B cell (primary cell): ENCODE measurements at regions not wholly inside any gene's neighbourhood (a gene's known extent, or its start where the extent isn't known, plus 50 kb on each side); places are given as distances from the start of the nearest gene placed in this dataset.
A peak's percentile ranks its signal among the peaks of the same experiment; 100 is the strongest.

Experiments used
- ATAC-seq: fragments of 200-7000 bp; cut with Tn5 transposase; one replicate; pipeline ENCODE4 v1.10.0; 2021; ENCODE audit warnings: low read depth, mild to moderate bottlenecking, moderate number of reproducible peaks, moderate library complexity
- CTCF ChIA-PET: fragments of 350-600 bp; sonication (Branson Sonifier 250); formaldehyde crosslinking; loops from one replicate; lab custom pipeline; 2021; ENCODE audit warnings: antibody characterized with exemption, inconsistent platforms; lab: Charles Lee
- POLR2A ChIA-PET: fragments of 350-600 bp; sonication (Branson Sonifier 250); formaldehyde crosslinking; loops from one replicate; lab custom pipeline; 2021; ENCODE audit warnings: antibody characterized with exemption; lab: Charles Lee
- DNase-seq: peaks from one replicate; pipeline ENCODE4 v3.0.0; 2013
- H2AFZ ChIP-seq: 2 replicates; pipeline ENCODE4 v1.6.1; 2012; ENCODE audit warnings: mild to moderate bottlenecking, low read depth, low read length; ENCODE audit not compliant: insufficient read depth, poor library complexity, severe bottlenecking
- H3K27ac ChIP-seq, 2 donors: 1 replicate in 1 of 2; 2 replicates in 1 of 2; pipeline ENCODE4 v1.5.1; 2012 to 2013; ENCODE audit warnings: low read length in 2 of 2, mild to moderate bottlenecking in 2 of 2, moderate library complexity in 1 of 2
- H3K27me3 ChIP-seq, 4 experiments: fragments of 200-600 bp in 1 of 4; sonication (generic) in 1 of 4; replicated peaks in 1 of 4; 1 replicate in 2 of 4; 2 replicates in 2 of 4; pipeline versions ENCODE4 v1.6.1 to v1.7.0; 2013 to 2016; ENCODE audit warnings: low read length in 3 of 4, mild to moderate bottlenecking in 2 of 4, mixed read lengths in 1 of 4, moderate library complexity in 1 of 4; ENCODE audit not compliant: insufficient read depth in 4 of 4, control insufficient read depth in 3 of 4; ENCODE audit errors: control extremely low read depth in 1 of 4
- H3K36me3 ChIP-seq, 2 experiments: replicated peaks in 1 of 2; 1 replicate in 1 of 2; 2 replicates in 1 of 2; pipeline versions ENCODE4 v1.6.1 to v1.7.1; 2013; ENCODE audit warnings: low read length in 1 of 2; ENCODE audit not compliant: insufficient read depth in 2 of 2, control insufficient read depth in 1 of 2; ENCODE audit errors: control extremely low read depth in 1 of 2, extremely low read depth in 1 of 2
- H3K4me1 ChIP-seq, 2 donors: fragments of 200-600 bp in 1 of 2; sonication (generic) in 1 of 2; 1 replicate in 1 of 2; 2 replicates in 1 of 2; pipeline versions ENCODE4 v1.5.1 to v1.6.1; 2013 to 2017; ENCODE audit warnings: low read length in 2 of 2; ENCODE audit not compliant: control insufficient read depth in 2 of 2, insufficient read depth in 2 of 2
- H3K4me2 ChIP-seq: replicated peaks from 2 replicates; pipeline ENCODE3; 2012; ENCODE audit warnings: mild to moderate bottlenecking, low read depth, low read length; ENCODE audit not compliant: poor library complexity, severe bottlenecking
- H3K4me3 ChIP-seq, 5 experiments: fragments of 200-600 bp in 1 of 5; sonication (generic) in 1 of 5; 1 replicate in 3 of 5; 2 replicates in 2 of 5; pipeline versions ENCODE4 v1.5.1 to v1.7.0; 2011 to 2016; ENCODE audit warnings: low read length in 4 of 5, mild to moderate bottlenecking in 4 of 5, low read depth in 2 of 5, control low read depth in 1 of 5, moderate library complexity in 1 of 5; ENCODE audit not compliant: insufficient read depth in 1 of 5; ENCODE audit errors: control extremely low read depth in 1 of 5, extremely low read depth in 1 of 5
- H3K79me2 ChIP-seq: fragments of 200-600 bp; sonication (generic); one replicate; pipeline ENCODE4 v1.6.0; 2016; ENCODE audit warnings: low read length; ENCODE audit not compliant: control insufficient read depth, insufficient read depth
- H3K9ac ChIP-seq: fragments of 200-600 bp; sonication (generic); 2 replicates; pipeline ENCODE4 v1.6.1; 2017; ENCODE audit warnings: mild to moderate bottlenecking, low read length, moderate library complexity
- H3K9me3 ChIP-seq, 3 donors: one replicate each; pipeline versions ENCODE4 v1.6.1 to v1.7.1; 2013; ENCODE audit warnings: low read length in 2 of 3; ENCODE audit not compliant: control insufficient read depth in 2 of 3, insufficient read depth in 1 of 3; ENCODE audit errors: control extremely low read depth in 1 of 3
- H4K20me1 ChIP-seq: 2 replicates; pipeline ENCODE4 v1.6.0; 2012; ENCODE audit warnings: mild to moderate bottlenecking, low read length; ENCODE audit not compliant: insufficient read depth, control insufficient read depth, poor library complexity, severe bottlenecking
- H3K27ac Mint-ChIP-seq: one replicate; pipeline ENCODE4 v1.8.0; 2021; ENCODE audit warnings: mixed read lengths
- H3K27me3 Mint-ChIP-seq: one replicate; pipeline ENCODE4 v1.8.0; 2021; ENCODE audit warnings: mixed read lengths
- H3K4me1 Mint-ChIP-seq: one replicate; pipeline ENCODE4 v1.8.0; 2021; ENCODE audit warnings: mixed read lengths
- H3K4me3 Mint-ChIP-seq: one replicate; pipeline ENCODE4 v1.8.0; 2021; ENCODE audit warnings: mixed read lengths
- H3K9me3 Mint-ChIP-seq: one replicate; pipeline ENCODE4 v1.8.0; 2022; ENCODE audit warnings: mixed read lengths; ENCODE audit not compliant: insufficient read depth
- CTCF ChIP-seq: fragments of 200-600 bp; IDR thresholded peaks from one replicate; pipeline ENCODE4 v1.8.0; 2022; ENCODE audit warnings: antibody characterized with exemption, mild to moderate bottlenecking
- EZH2 ChIP-seq: IDR thresholded peaks from 2 replicates; pipeline ENCODE4 v1.6.1; 2012; ENCODE audit warnings: borderline replicate concordance, low read depth, mild to moderate bottlenecking, moderate library complexity, low read length; ENCODE audit not compliant: insufficient read depth, poor library complexity, severe bottlenecking
- WGBS: methylation state at CpG from one replicate; pipeline ENCODE4 v1.1.5; 2013; ENCODE audit warnings: missing lambda C conversion rate; ENCODE audit not compliant: insufficient coverage; 5-methylcytosine and 5-hydroxymethylcytosine counted together
- intact Hi-C: fragments of 100-400 bp; cut with micrococcal nuclease; formaldehyde crosslinking; loops from one replicate; pipeline ENCODE4 v1.10.0; 2022

- no peaks in the 10 kb centered on the region for H3K9me3 Mint-ChIP-seq
- DNase-seq (peak; percentile 31), ATAC-seq (no peak)
- Histone ChIP-seq H4K20me1 (no peaks in the 10 kb centered on the region), H2AFZ (no peak overlapping the region), H3K79me2 (no peaks in the 10 kb centered on the region), H3K9ac (no peak overlapping the region), H3K4me1 (no peaks in the 10 kb centered on the region), H3K9me3 (no peaks in the 10 kb centered on the region), H3K27ac (no peak overlapping the region), H3K36me3 (no peaks in the 10 kb centered on the region), H3K27me3 (peaks cover 0 to 4% (median 1%) of the 10 kb centered on the region in 4 experiments), H3K4me2 (no peak overlapping the region), H3K4me3 (no peak overlapping the region)
- intact Hi-C loops = no loop called here
- no peaks in the 10 kb centered on the region for H3K4me1 Mint-ChIP-seq
- POLR2A ChIA-PET = no interaction called here
- WGBS = 33% methylated on average over 3 of the region's 4 CpGs
- CTCF ChIA-PET = interaction anchor here (0.7 to 1.9 kb wide), 7 partner anchors 10 to 1491 kb away, joined by 3 to 9 read pairs (median 3); partner anchors contain the start of gene TGFB2
- TF ChIP-seq CTCF (peak; percentile 63), EZH2 (no peak)
- no peak overlapping the region for H3K27ac Mint-ChIP-seq
- H3K27me3 Mint-ChIP-seq = peaks cover 51% of the 10 kb centered on the region
- no peak overlapping the region for H3K4me3 Mint-ChIP-seq
Measured at GRCh38 chr1:219812491-219813203, 115.7 kb downstream of the SLC30A10 start.

- intact Hi-C loops = no loop called here
- no peak overlapping the region for H3K27ac ChIP-seq
- ChIA-PET CTCF (interaction anchor here (0.7 to 1.9 kb wide), 7 partner anchors 10 to 1490 kb away, joined by 3 to 9 read pairs (median 3); partner anchors contain the start of gene TGFB2), POLR2A (no interaction called here)
- ATAC-seq (no peak), DNase-seq (no peak)
- no peak for TF ChIP-seq CTCF
- TF ChIP-seq EZH2 = no peak
- no peaks in the 10 kb centered on the region for H4K20me1 ChIP-seq
- Mint-ChIP-seq H3K9me3 (no peaks in the 10 kb centered on the region), H3K27me3 (peaks cover 49% of the 10 kb centered on the region), H3K4me1 (no peaks in the 10 kb centered on the region), H3K27ac (no peak overlapping the region), H3K4me3 (no peak overlapping the region)
- H3K4me3 ChIP-seq = no peak overlapping the region
- 68% methylated on average over 2 of the region's 4 CpGs for WGBS
- H3K79me2 ChIP-seq = no peaks in the 10 kb centered on the region
- H3K4me2 ChIP-seq = no peak overlapping the region
- no peaks in the 10 kb centered on the region for H3K9me3 ChIP-seq
- H2AFZ ChIP-seq = no peak overlapping the region
- peaks cover 0 to 4% (median 1%) of the 10 kb centered on the region in 4 experiments for H3K27me3 ChIP-seq
- H3K36me3 ChIP-seq = no peaks in the 10 kb centered on the region
- no peaks in the 10 kb centered on the region for H3K4me1 ChIP-seq
- no peak overlapping the region for H3K9ac ChIP-seq
Measured at GRCh38 chr1:219812086-219812485, 116.3 kb downstream of the SLC30A10 start.
